ENCODE measurements at regions not wholly inside any gene's neighbourhood (a gene's known extent, or its start where the extent isn't known, plus 50 kb on each side); places are given as distances from the start of the nearest gene placed in this dataset.

GRCh38 chr4:18292411-18292810 is 270.9 kb upstream of the LCORL start:
- DNase-seq = no peak

- no peak for DNase-seq
These were observed 270.4 kb upstream of the LCORL start for GRCh38 chr4:18291981-18292380.

GRCh38 chr4:18291256-18291655 is 269.7 kb upstream of the LCORL start:
- no peak for DNase-seq

GRCh38 chr4:18285357-18285756 is 263.8 kb upstream of the LCORL start:
- DNase-seq = no peak

GRCh38 chr4:18278244-18278643 is 256.7 kb upstream of the LCORL start:
- DNase-seq = no peak

GRCh38 chr4:18262832-18263231 is 241.3 kb upstream of the LCORL start:
- no peak for DNase-seq

- no peak for DNase-seq
These were observed 230.5 kb upstream of the LCORL start for GRCh38 chr4:18252052-18252451.

- DNase-seq = no peak
These were observed 229.0 kb upstream of the LCORL start for GRCh38 chr4:18250564-18250963.

- DNase-seq = no peak
These were observed 227.1 kb upstream of the LCORL start for GRCh38 chr4:18248611-18249010.

- DNase-seq = no peak
These were observed 225.6 kb upstream of the LCORL start for GRCh38 chr4:18247189-18247588.

GRCh38 chr4:18242919-18243693 is 221.6 kb upstream of the LCORL start:
- DNase-seq = no peak

GRCh38 chr4:18241727-18242126 is 220.2 kb upstream of the LCORL start:
- no peak for DNase-seq

- no peak for DNase-seq
These were observed 212.6 kb upstream of the LCORL start for GRCh38 chr4:18234108-18234507.

- no peak for DNase-seq
These were observed 210.2 kb upstream of the LCORL start for GRCh38 chr4:18231726-18232125.

- no peak for DNase-seq
These were observed 206.3 kb upstream of the LCORL start for GRCh38 chr4:18227880-18228279.

- DNase-seq = no peak
These were observed 193.0 kb upstream of the LCORL start for GRCh38 chr4:18214411-18215055.

GRCh38 chr4:18213576-18214198 is 192.1 kb upstream of the LCORL start:
- no peak for DNase-seq

GRCh38 chr4:18209448-18209847 is 187.9 kb upstream of the LCORL start:
- no peak for DNase-seq

GRCh38 chr4:18203966-18204365 is 182.4 kb upstream of the LCORL start:
- DNase-seq = peak; percentile 21

- DNase-seq = peak; percentile 80
These were observed 180.9 kb upstream of the LCORL start for GRCh38 chr4:18202486-18202885.

GRCh38 chr4:18201885-18202284 is 180.3 kb upstream of the LCORL start:
- no peak for DNase-seq

- no peak for DNase-seq
These were observed 177.1 kb upstream of the LCORL start for GRCh38 chr4:18198653-18199052.

GRCh38 chr4:18197467-18197866 is 175.9 kb upstream of the LCORL start:
- no peak for DNase-seq

GRCh38 chr4:18194278-18194677 is 172.7 kb upstream of the LCORL start:
- no peak for DNase-seq

All from NCI-H1694 treated with DMSO at 0.1 percent for 48 hours (cell line).